GM12878 (cell line): ENCODE measurements at regions not wholly inside any gene's neighbourhood (a gene's known extent, or its start where the extent isn't known, plus 50 kb on each side); places are given as distances from the start of the nearest gene placed in this dataset.

Experiments
- ATAC-seq: fragments of 200-7000 bp; cut with Tn5 transposase; 3 replicates; pipeline ENCODE4 v1.9.1; 2020; ENCODE audit warnings: mild to moderate bottlenecking, moderate library complexity
- BruUV-seq: library from RNA; stranded (reverse); fragments of 400-500 nt; replicated peaks from 2 replicates; lab custom pipeline; 2021; lab: Mats Ljungman, UMichigan
- CTCF ChIA-PET: fragments of 300-600 bp; sonication (Branson Sonifier 250); formaldehyde crosslinking; extraction: SDS; loops from one replicate; lab custom pipeline; 2021; ENCODE audit warnings: inconsistent platforms; lab: Yijun Ruan, JAX
- POLR2A ChIA-PET: fragments of 350-600 bp; formaldehyde crosslinking; extraction: SDS; loops from one replicate; lab custom pipeline; 2021; ENCODE audit warnings: inconsistent platforms; lab: Charles Lee
- RAD21 ChIA-PET: fragments of 300-600 bp; sonication (Branson Sonifier 250); formaldehyde crosslinking; loops from one replicate; lab custom pipeline; 2023; ENCODE audit warnings: antibody characterized with exemption; ENCODE audit not compliant: unreplicated experiment; lab: Charles Lee
- SMC1A ChIA-PET: fragments of 300-600 bp; sonication (Branson Sonifier 250); formaldehyde crosslinking; loops from one replicate; lab custom pipeline; 2023; ENCODE audit not compliant: unreplicated experiment, uncharacterized antibody; lab: Charles Lee
- DNase-seq: peaks from one replicate; pipeline ENCODE4 v3.0.0-alpha.2; 2011; ENCODE audit warnings: low read depth, low spot score
- FAIRE-seq: peaks from 3 replicates; lab custom pipeline; 2011; peaks lifted over from hg19 to GRCh38; lab: Jason Lieb, UNC
- H2AFZ ChIP-seq: 2 replicates; pipeline ENCODE4 v1.6.0; 2011; ENCODE audit warnings: low read depth, low read length, control low read depth; ENCODE audit not compliant: control insufficient read depth
- H3K27ac ChIP-seq: 2 replicates; pipeline ENCODE4 v1.5.1; 2011; ENCODE audit warnings: control low read depth; ENCODE audit not compliant: control insufficient read depth, insufficient read depth
- H3K27me3 ChIP-seq, 2 experiments: replicated peaks in 1 of 2; 2 replicates each; pipeline versions ENCODE4 v1.6.0 to v1.6.1; 2011; ENCODE audit warnings: low read length in 1 of 2; ENCODE audit not compliant: control insufficient read depth in 2 of 2, insufficient read depth in 2 of 2
- H3K36me3 ChIP-seq, 2 experiments: 2 replicates each; pipeline ENCODE4 v1.5.1; 2011; ENCODE audit warnings: low read length in 1 of 2; ENCODE audit not compliant: control insufficient read depth in 2 of 2, insufficient read depth in 2 of 2
- H3K4me1 ChIP-seq: 2 replicates; pipeline ENCODE4 v1.6.1; 2011; ENCODE audit warnings: mild to moderate bottlenecking, low read length, moderate library complexity, mixed read lengths; ENCODE audit not compliant: control insufficient read depth, insufficient read depth
- H3K4me2 ChIP-seq: 2 replicates; pipeline ENCODE4 v1.6.0; 2011; ENCODE audit warnings: control low read depth; ENCODE audit not compliant: control insufficient read depth, insufficient read depth
- H3K4me3 ChIP-seq: fragments of 200-600 bp; sonication (generic); 2 replicates; pipeline ENCODE4 v1.5.1; 2016
- H3K79me2 ChIP-seq: 2 replicates; pipeline ENCODE4 v1.6.0; 2011; ENCODE audit warnings: low read length; ENCODE audit not compliant: control insufficient read depth, insufficient read depth
- H3K9ac ChIP-seq: 2 replicates; pipeline ENCODE4 v1.8.0; 2011; ENCODE audit warnings: low read length, control low read depth, mixed read lengths; ENCODE audit not compliant: control insufficient read depth, insufficient read depth
- H3K9me3 ChIP-seq: replicated peaks from 3 replicates; pipeline ENCODE4 v1.5.1; 2011; ENCODE audit warnings: mild to moderate bottlenecking, low read length; ENCODE audit not compliant: control insufficient read depth, insufficient read depth
- H4K20me1 ChIP-seq: 2 replicates; pipeline ENCODE4 v1.6.0; 2011; ENCODE audit not compliant: control insufficient read depth, insufficient read depth
- CBFB ChIP-seq: IDR thresholded peaks from 2 replicates; pipeline ENCODE4 v1.6.1; 2016; ENCODE audit warnings: antibody characterized with exemption, low read depth
- CBX3 ChIP-seq: fragments of 200-600 bp; sonication (generic); IDR thresholded peaks from 2 replicates; pipeline ENCODE4 v1.6.1; 2016; ENCODE audit warnings: low read depth, borderline replicate concordance
- CBX5 ChIP-seq: sonication (generic); IDR thresholded peaks from 2 replicates; pipeline ENCODE4 v1.6.1; 2016; ENCODE audit warnings: low read depth, moderate library complexity, mild to moderate bottlenecking, inconsistent platforms
- CEBPZ ChIP-seq: fragments of 150-350 bp; IDR thresholded peaks from 2 replicates; pipeline ENCODE4 v1.6.1; 2016; ENCODE audit warnings: low read depth, low read length
- HDAC2 ChIP-seq: fragments of 200-600 bp; sonication (generic); IDR thresholded peaks from 2 replicates; pipeline ENCODE4 v1.6.1; 2017
- IKZF1 ChIP-seq: fragments of 450-650 bp; conservative IDR thresholded peaks from 2 replicates; pipeline ENCODE4 v1.6.1; 2017; ENCODE audit warnings: antibody characterized with exemption, mild to moderate bottlenecking
- MYC ChIP-seq: IDR thresholded peaks from 2 replicates; pipeline ENCODE4 v1.6.1; 2011; ENCODE audit warnings: mild to moderate bottlenecking, low read length, moderate library complexity, inconsistent platforms; ENCODE audit not compliant: insufficient read depth, insufficient replicate concordance, insufficient read length, severe bottlenecking
- POLR2AphosphoS2 ChIP-seq: IDR thresholded peaks from 2 replicates; pipeline ENCODE4 v1.6.1; 2011; ENCODE audit warnings: low read depth, mild to moderate bottlenecking, low read length, improper control_type of control experiment, moderate library complexity
- ZNF24 ChIP-seq: fragments of 450-650 bp; IDR thresholded peaks from 2 replicates; pipeline ENCODE4 v1.6.1; 2017; ENCODE audit warnings: antibody characterized with exemption, mild to moderate bottlenecking
- WGBS: methylation state at CpG from one replicate; pipeline ENCODE4 v1.1.6; 2016; ENCODE audit warnings: low lambda C conversion rate; ENCODE audit not compliant: insufficient replicate concordance, insufficient coverage; ENCODE audit errors: missing lambda C conversion rate; 5-methylcytosine and 5-hydroxymethylcytosine counted together
- in situ Hi-C: fragments of 300-500 bp; cut with MboI; formaldehyde crosslinking; loops from 9 replicates; pipeline ENCODE4 v1.14.3; 2018; ENCODE audit warnings: mixed read lengths
- intact Hi-C: fragments of 100-400 bp; cut with micrococcal nuclease; formaldehyde crosslinking; loops from one replicate; pipeline ENCODE4 v1.14.2; 2022; ENCODE audit not compliant: unreplicated experiment
- TF ChIP-seq, protein P1 (sequence below): fragments of 450-650 bp; IDR thresholded peaks from 2 replicates; pipeline ENCODE4 v1.6.1; 2017; ENCODE audit warnings: mild to moderate bottlenecking, moderate library complexity
- TF ChIP-seq, protein P2 (sequence below): IDR thresholded peaks from 2 replicates; pipeline ENCODE4 v1.6.1; 2012; ENCODE audit warnings: low read depth, low read length, improper control_type of control experiment
- TF ChIP-seq, protein P3 (sequence below): IDR thresholded peaks from 2 replicates; pipeline ENCODE4 v1.6.1; 2011; ENCODE audit warnings: borderline replicate concordance, low read depth, mild to moderate bottlenecking, moderate library complexity, mixed read lengths, low read length; ENCODE audit not compliant: insufficient read depth; ENCODE audit errors: extremely low read length

DNA sequence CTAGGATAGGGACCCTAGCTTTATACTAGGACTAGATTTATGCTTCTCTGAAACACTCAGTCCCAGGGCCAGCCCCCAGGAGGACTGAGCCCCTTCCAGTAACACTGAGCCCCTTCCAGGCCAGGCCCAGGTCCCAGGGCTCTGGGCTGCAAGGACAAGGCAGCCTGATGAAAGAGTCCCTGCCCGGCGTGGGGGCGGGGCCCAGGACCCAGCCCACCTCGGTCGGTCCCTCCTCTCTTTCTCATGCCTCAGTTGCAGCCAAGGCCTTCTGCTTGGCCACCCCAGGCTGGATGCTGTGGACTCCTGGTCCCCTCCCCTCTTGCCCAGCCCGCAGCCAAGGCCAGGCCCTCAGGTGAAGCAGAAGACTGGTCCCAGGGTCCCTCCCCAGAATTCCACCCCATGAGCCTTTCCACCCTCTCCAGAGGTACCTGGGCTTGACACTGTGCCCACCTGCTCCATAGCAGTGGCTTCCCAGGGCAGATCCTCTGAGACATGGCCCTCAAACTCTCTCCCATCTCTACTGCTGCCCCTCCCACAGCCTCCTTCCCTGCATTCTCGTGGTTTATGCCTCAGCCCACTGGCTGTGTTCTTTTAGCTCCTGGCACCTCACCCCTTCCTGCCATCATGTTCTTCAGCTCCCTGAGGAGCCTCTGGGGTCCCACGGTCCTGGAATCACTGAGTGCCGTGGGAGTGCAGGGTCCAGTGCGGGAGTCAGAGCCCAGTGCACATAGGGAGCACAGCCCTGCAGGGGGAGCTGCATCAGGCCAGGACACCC, 53.6 kb upstream of the C1QTNF9B start (continued):
- no peak for TF ChIP-seq POLR2AphosphoS2
- TF ChIP-seq IKZF1: no peak
- TF ChIP-seq, protein P1, sequence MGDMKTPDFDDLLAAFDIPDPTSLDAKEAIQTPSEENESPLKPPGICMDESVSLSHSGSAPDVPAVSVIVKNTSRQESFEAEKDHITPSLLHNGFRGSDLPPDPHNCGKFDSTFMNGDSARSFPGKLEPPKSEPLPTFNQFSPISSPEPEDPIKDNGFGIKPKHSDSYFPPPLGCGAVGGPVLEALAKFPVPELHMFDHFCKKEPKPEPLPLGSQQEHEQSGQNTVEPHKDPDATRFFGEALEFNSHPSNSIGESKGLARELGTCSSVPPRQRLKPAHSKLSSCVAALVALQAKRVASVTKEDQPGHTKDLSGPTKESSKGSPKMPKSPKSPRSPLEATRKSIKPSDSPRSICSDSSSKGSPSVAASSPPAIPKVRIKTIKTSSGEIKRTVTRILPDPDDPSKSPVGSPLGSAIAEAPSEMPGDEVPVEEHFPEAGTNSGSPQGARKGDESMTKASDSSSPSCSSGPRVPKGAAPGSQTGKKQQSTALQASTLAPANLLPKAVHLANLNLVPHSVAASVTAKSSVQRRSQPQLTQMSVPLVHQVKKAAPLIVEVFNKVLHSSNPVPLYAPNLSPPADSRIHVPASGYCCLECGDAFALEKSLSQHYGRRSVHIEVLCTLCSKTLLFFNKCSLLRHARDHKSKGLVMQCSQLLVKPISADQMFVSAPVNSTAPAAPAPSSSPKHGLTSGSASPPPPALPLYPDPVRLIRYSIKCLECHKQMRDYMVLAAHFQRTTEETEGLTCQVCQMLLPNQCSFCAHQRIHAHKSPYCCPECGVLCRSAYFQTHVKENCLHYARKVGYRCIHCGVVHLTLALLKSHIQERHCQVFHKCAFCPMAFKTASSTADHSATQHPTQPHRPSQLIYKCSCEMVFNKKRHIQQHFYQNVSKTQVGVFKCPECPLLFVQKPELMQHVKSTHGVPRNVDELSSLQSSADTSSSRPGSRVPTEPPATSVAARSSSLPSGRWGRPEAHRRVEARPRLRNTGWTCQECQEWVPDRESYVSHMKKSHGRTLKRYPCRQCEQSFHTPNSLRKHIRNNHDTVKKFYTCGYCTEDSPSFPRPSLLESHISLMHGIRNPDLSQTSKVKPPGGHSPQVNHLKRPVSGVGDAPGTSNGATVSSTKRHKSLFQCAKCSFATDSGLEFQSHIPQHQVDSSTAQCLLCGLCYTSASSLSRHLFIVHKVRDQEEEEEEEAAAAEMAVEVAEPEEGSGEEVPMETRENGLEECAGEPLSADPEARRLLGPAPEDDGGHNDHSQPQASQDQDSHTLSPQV: no peak
- no peak for TF ChIP-seq CBX3

DNA sequence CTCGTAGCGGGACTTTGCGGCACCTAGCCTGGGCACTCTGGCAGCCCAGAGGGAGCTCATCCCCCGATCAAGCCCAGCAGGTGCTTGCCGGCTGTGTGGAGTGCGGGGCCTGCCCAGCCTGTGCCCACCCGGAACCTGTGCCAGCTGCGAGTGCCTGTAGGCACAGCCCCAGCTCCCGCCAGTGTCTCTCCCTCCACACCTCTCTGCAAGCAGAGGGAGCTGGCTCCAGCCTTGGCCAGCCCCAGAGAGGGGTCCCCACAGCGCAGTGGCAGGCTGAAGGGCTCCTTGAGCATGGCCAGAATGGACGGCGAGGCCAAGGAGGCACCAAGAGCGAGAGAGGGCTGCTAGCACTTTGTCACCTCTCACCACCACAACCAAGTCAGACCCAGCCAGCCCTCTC, 55.5 kb upstream of the C1QTNF9B start:
- H3K4me2 ChIP-seq: no peak overlapping the region
- no peaks in the 10 kb centered on the region for H3K36me3 ChIP-seq
- intact Hi-C loops: no loop called here
- ATAC-seq: no peak
- no peaks in the 10 kb centered on the region for H4K20me1 ChIP-seq
- ChIA-PET RAD21 (interaction anchor here (0.7 kb wide), 1 partner anchor 11 kb away, joined by 3 read pairs; no protein-coding TSS in a partner anchor), SMC1A (interaction anchor here (1.6 kb wide), 1 partner anchor 9 kb away, joined by 8 read pairs; no protein-coding TSS in a partner anchor), POLR2A (no interaction called here), CTCF (interaction anchor here (1.0 to 1.6 kb wide), 2 partner anchors 9 to 174 kb away, joined by 3 to 7 read pairs; no protein-coding TSS in a partner anchor)
- WGBS: 55% methylated on average over 8 of the region's 13 CpGs
- H2AFZ ChIP-seq: no peak overlapping the region
- in situ Hi-C loops: no loop called here
- DNase-seq: no peak
- H3K4me3 ChIP-seq: no peak overlapping the region
- H3K79me2 ChIP-seq: no peaks in the 10 kb centered on the region
- no peak overlapping the region for H3K9ac ChIP-seq
- BruUV-seq: no TSS peak
- no peaks in the 10 kb centered on the region; the same call in 2 of the 3 replicates for H3K9me3 ChIP-seq
- no peak overlapping the region for H3K27ac ChIP-seq
- no peak for FAIRE-seq
- no peaks in the 10 kb centered on the region; a peak in 1 of 4 replicates for H3K27me3 ChIP-seq
- H3K4me1 ChIP-seq: no peaks in the 10 kb centered on the region
- TF ChIP-seq, protein P2, sequence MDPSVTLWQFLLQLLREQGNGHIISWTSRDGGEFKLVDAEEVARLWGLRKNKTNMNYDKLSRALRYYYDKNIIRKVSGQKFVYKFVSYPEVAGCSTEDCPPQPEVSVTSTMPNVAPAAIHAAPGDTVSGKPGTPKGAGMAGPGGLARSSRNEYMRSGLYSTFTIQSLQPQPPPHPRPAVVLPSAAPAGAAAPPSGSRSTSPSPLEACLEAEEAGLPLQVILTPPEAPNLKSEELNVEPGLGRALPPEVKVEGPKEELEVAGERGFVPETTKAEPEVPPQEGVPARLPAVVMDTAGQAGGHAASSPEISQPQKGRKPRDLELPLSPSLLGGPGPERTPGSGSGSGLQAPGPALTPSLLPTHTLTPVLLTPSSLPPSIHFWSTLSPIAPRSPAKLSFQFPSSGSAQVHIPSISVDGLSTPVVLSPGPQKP: no peak
- no peak for TF ChIP-seq ZNF24
- TF ChIP-seq CEBPZ: no peak
- TF ChIP-seq HDAC2: no peak
- no peak for TF ChIP-seq CBFB
- TF ChIP-seq, protein P3, sequence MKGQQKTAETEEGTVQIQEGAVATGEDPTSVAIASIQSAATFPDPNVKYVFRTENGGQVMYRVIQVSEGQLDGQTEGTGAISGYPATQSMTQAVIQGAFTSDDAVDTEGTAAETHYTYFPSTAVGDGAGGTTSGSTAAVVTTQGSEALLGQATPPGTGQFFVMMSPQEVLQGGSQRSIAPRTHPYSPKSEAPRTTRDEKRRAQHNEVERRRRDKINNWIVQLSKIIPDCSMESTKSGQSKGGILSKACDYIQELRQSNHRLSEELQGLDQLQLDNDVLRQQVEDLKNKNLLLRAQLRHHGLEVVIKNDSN: no peak
- TF ChIP-seq CBX5: no peak
- no peak for TF ChIP-seq MYC
